HCT116 (cell line): ENCODE measurements at regions not wholly inside any gene's neighbourhood (a gene's known extent, or its start where the extent isn't known, plus 50 kb on each side); places are given as distances from the start of the nearest gene placed in this dataset.

ENCODE experiments used
- CTCF ChIP-seq, 3 experiments: fragments of 200-600 bp in 1 of 3; sonication (generic) in 1 of 3; IDR thresholded peaks in 2 of 3; conservative IDR thresholded peaks in 1 of 3; 2 replicates each; pipeline ENCODE4 v1.5.1; 2012 to 2017; ENCODE audit warnings: low read depth in 2 of 3, low read length in 2 of 3, antibody characterized with exemption in 1 of 3, borderline replicate concordance in 1 of 3, control low read depth in 1 of 3, mild to moderate bottlenecking in 1 of 3, mixed read lengths in 1 of 3, mixed run types in 1 of 3, moderate library complexity in 1 of 3; ENCODE audit not compliant: insufficient read depth in 1 of 3
- POLR2A ChIP-seq: IDR thresholded peaks from 2 replicates; pipeline ENCODE4 v1.7.0; 2011; ENCODE audit warnings: borderline replicate concordance; ENCODE audit not compliant: insufficient read depth, insufficient read length; ENCODE audit errors: extremely low read depth
- RAD21 ChIP-seq: IDR thresholded peaks from 2 replicates; pipeline ENCODE4 v1.6.1; 2012; ENCODE audit warnings: low read depth, mild to moderate bottlenecking
- REST ChIP-seq: IDR thresholded peaks from 2 replicates; pipeline ENCODE4 v1.6.1; 2012; ENCODE audit warnings: low read depth
- TCF7L2 ChIP-seq: IDR thresholded peaks from 2 replicates; pipeline ENCODE4 v1.7.0; 2011; ENCODE audit warnings: borderline replicate concordance, inconsistent platforms; ENCODE audit not compliant: insufficient read depth, insufficient read length; ENCODE audit errors: extremely low read depth

GRCh38 chr1:186770421-186770820, 58.3 kb upstream of the PLA2G4A start:
- no peak for TF ChIP-seq REST
- TF ChIP-seq CTCF (IDR thresholded peaks at IDR 0.05 in 2 of 3, conservative IDR thresholded peaks at IDR 0.05 in 1 of 3; ENCODE audit: borderline replicate concordance in 1 of 3, insufficient read depth in 1 of 3, low read depth in 2 of 3, low read length in 2 of 3) = no peak
- no peak for TF ChIP-seq TCF7L2
- no peak for TF ChIP-seq POLR2A
- TF ChIP-seq RAD21 = no peak
